GM12892 (cell line): ENCODE measurements at regions not wholly inside any gene's neighbourhood (a gene's known extent, or its start where the extent isn't known, plus 50 kb on each side); places are given as distances from the start of the nearest gene placed in this dataset.

Source experiments
- DNase-seq: peaks from one replicate; pipeline ENCODE4 v3.0.0; 2011; ENCODE audit not compliant: insufficient read length
- FAIRE-seq: peaks from 2 replicates; lab custom pipeline; 2011; peaks lifted over from hg19 to GRCh38; lab: Jason Lieb, UNC
- POLR2A ChIP-seq: IDR thresholded peaks from 2 replicates; pipeline ENCODE4 v1.6.1; 2011; ENCODE audit warnings: low read depth, low read length, control low read depth
- POLR2AphosphoS5 ChIP-seq: IDR thresholded peaks from 2 replicates; pipeline ENCODE4 v1.6.1; 2011; ENCODE audit warnings: low read depth, low read length, control low read depth
- TAF1 ChIP-seq: IDR thresholded peaks from 2 replicates; pipeline ENCODE4 v1.6.1; 2011; ENCODE audit warnings: low read depth, mild to moderate bottlenecking, control low read depth, low read length, borderline replicate concordance

DNA sequence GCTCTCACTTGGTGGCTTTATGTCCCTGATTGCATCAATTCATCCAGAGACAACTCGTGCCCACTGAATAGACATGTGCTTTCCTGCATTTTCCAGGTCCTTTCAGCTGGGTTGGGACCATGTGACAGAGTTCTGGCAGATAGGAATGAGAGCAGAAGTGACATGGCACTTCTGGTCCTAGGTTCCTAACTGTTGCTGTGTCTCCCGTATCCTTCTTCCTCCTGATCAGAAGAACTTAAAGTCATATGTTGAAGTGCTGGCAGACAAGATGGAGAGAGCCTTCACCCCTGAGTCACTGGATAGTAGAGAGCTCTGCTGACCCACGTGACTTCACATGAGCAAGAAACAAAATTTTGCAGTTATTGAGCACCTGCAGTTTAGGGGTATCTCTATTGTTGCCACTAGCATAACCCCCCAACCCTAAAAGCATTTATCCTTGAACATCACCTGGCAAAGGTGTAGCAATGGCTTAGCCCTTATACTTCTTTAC is 80.0 kb downstream of the NREP start:
- FAIRE-seq: no peak
- no peak for DNase-seq
- TF ChIP-seq TAF1 (no peak), POLR2A (no peak), POLR2AphosphoS5 (no peak)

DNA sequence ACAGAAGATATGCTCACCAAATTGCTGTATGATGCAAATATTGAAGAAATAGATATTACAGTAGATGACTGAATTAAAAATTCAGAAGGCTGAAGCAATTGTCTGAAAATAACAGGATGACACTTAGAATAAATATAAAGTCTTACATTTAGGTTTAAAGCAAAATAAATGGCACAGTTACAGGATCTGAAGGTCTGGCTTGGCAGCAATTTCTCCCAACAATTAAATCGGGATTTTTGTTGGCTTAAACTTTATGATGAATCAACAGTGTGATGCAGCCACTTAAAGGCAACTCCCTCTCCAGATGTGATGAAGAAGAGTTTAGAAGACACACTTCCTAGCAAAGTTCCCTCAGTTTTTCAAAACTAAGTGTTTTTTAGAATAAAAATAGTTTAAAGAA is 80.5 kb downstream of the NREP start:
- no peak for FAIRE-seq
- no peak for DNase-seq
- TF ChIP-seq POLR2A (no peak), TAF1 (no peak), POLR2AphosphoS5 (no peak)

DNA sequence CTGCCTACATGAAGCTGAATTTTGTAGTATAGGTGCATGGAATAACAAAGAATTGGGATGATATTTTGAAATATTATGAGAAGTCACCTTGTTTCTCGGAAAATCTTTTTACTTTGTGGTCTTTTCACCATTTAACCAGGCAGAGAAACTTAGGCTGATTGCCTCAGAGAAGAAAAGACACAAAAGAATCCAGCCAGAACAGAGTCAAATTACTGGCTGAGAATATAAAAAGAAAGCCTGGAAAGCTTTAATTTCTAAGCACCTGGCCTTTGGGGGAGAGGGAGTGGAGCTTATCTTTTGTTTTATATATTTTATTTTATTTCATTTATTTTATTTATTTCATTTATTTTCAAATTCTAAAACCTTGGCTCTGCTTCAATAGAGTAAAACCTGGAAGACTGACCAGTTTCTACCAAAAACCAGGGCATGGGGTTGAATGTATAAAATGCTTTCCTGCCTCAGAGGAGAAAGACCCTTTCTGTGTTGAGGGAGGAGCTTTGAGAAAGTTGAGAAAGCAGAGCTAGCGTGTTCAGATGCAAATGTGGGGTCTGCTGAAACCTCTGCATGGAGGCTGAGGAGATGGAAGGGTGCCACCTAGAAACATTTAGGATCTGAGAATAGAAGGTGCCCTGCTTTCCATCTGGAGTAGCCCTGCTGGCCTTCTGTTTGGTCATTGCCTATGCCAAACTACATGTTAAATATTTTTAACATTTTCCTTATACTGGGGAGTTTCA is 81.6 kb downstream of the NREP start:
- no peak for TF ChIP-seq POLR2A
- no peak for TF ChIP-seq POLR2AphosphoS5
- TF ChIP-seq TAF1: no peak
- DNase-seq (no peak), FAIRE-seq (no peak)

DNA sequence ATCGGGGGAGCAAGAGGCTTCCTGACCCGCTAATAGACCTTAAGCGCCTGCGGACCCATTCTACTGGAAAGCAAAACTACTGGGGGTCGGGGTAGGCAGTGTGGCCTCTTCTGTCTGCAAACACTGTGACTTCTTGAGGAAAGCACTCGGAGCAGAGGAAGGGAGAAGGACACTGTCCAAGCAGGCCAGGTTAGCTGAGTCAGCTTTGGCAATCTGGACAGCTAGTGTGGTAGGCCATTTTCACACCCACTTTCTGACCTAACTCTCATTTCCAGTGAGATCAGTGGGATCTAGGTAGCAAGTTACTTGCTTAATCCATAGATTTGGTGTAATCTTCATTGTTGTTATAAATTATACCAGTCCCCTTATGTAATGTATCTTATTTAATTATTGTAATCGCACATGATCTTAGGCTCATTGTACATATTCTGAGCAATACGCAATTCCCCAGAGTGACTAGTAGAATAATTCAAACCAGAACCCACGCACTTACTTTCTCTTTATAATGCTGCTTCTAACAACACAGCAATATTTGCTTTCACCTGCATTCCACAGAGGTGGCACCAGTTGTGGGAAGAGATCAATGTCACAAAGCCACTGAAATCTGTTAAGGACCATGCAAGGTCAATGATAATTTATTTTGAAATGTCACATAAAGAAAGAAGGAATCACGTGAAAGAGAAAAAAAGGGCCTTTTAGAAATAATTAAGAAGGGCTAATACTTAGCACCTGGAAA is 82.9 kb downstream of the NREP start:
- FAIRE-seq (no peak), DNase-seq (no peak)
- no peak for TF ChIP-seq POLR2AphosphoS5
- no peak for TF ChIP-seq POLR2A
- TF ChIP-seq TAF1: no peak

DNA sequence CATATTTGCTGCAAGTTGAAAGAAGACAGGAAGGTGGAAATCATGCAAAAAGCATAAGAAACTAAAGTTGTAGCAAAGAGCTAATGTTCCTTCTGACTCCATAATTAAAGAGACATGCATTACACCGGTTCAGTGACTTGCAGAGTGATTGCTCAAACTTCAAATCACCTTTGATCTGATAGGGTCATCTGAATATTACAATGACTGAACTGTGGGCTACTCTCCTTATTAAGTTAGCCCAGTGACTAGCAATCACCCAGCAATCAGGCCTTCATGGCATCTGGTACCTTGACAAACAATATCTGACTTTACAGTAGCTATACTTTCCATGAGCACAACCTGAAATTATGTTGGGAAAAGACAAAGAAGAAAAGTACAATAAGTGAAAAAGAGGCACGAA is 84.9 kb downstream of the NREP start:
- no peak for FAIRE-seq
- TF ChIP-seq POLR2A (no peak), TAF1 (no peak), POLR2AphosphoS5 (no peak)
- DNase-seq: no peak

DNA sequence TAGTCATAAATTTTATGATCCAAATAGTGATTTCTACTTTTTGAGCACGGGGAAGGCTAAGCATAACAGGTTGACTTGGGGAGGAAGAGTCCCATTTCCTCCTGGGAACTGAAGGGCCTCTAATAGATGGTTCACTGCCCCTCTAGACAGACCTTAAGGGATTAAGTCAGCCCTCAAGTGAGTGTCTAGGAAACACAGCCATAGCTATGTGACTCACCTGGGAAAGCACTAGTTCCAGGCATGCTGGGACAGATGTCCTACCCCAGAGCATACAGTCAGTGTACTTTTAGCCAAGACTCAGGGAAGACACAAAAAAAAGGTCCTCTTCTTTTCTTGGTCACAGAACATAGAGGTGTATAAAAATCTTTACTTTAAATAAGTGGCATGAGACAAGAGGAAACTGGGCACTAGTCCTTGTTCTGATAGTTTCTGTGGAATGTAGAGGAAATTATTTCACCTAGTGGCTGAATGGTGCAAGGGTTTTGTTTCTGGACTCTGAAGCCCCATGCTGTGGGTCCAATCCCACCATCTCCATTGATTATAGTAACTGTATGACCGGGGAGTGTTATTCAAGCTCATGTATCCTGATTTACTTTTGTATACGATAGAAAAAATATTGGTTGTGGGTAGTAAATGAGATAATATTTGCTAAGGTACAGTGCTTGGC is 86.0 kb downstream of the NREP start:
- TF ChIP-seq POLR2AphosphoS5 (no peak), POLR2A (no peak), TAF1 (no peak)
- DNase-seq: no peak
- FAIRE-seq: no peak

DNA sequence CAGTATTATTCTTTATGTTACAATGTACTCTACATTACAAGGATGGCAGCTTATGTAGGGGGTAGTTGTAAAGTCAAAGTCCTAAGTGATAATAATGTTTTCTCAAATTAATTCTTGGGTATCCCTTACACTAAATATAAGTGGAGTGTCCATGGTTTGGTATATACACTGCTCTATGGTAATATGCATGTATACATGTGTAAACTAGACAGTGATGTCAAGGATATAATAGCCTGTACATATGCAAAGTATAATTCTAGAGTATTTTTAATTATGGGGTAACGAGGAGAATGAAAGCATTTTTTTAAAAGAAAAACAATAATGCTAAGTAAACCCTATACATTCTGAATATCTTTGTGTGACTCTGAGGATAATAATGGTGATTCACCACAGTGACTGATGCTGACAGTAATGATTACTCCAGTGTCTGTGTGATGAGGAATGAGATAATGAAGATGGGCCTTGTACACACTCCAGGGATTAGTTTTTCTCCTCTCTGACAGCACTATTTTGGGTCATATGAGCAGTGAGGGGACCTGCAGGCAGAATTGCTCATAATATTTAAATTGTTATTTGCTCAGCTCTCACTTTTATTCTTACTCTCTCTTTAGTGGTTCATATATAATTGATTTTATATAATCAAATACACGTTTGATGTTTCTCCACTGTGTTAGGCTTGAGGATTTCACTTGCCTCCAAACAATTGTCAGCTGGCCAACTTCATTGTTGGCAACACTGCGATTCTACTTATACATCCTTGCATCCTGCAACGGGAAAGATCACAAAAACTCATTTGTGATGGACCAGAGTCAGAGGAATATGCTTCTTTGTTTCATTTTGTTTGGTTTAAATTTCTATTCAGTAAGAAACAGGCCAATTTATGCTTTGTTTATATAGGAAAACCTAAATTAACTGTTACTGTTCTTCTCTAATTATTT is 88.2 kb downstream of the NREP start:
- TF ChIP-seq POLR2A: no peak
- no peak for TF ChIP-seq TAF1
- TF ChIP-seq POLR2AphosphoS5: no peak
- FAIRE-seq (no peak), DNase-seq (no peak)

DNA sequence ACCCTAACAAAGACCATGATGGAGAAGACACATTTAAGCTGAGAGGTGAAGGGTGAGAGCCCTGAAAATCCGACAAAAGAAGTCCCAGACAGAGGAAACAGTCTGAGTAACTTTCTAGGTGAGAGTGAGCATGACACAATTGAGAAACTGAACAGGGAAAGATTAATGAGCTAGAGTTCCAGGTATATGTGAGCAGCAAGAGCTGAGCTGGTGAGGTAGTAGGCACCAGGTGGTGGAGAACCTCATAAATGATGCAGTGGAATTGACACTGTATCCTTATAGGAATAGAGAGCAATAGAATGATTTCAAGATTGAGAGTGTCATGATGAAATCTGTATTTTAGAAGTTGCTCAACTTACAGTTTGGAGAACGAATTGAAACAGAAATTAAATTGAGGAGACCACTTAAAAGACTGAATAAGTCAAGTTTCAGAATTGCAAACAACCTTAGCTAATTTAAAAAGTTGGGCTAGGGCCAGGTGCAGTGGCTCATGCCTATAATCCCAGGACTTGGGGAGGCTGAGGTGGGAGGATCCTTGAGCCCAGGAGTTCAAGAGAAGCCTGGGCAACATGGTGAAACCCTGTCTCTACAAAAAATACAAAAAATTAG is 89.8 kb downstream of the NREP start:
- no peak for TF ChIP-seq POLR2AphosphoS5
- FAIRE-seq (peak; percentile 57), DNase-seq (no peak)

DNA sequence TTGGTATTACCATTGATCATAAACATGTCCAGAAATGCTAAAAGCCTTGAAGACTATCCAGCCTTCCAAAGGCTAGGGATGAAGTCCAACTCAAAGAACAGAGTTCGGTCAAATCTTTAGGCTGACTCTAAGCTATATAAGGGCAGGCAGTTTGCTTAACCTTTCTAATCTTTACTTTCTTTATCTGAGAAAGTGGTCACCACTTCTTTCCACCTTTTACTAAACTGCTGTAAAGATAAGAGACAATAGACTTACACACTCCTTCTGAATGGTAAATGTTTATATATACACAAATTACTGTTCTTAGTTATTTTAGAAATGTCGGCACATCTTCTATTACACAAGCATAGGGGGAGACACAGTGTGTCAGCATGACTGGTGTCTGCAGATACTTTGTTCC is 100.4 kb downstream of the NREP start:
- no peak for FAIRE-seq

DNA sequence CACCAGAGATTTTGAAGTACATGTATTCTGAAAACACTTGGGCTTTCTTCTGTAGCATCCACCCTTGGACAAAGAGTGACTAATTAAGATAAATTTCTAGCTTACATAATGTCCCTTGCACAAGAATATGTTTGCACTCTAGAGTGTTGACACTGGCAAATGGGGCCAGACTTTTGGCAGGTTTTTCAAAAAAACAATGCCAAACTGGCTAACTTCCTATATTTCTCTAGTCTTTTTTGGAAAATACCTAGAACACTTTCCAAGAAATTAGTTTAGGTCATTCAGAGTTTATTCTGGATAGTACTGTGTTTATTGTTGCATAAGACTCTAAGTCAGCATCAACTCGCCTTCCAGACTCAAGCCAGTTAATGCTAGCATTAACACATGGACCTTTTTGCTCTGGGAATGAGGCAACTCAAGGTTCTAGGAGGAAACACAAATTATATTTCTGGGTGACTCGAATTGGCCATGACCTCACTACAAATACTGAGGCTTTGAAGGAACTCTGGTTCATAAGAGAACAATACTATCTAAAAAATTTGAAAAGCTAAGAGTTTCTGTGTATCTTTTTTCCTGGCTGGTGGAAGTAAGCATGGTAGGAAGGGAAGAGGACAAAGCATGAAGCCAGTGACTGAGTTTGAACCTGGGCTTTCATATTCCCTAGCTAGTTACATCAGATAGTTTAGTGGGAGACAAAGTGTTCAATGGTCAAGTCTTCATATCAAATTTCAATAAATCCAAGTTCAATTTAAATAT is 101.6 kb downstream of the NREP start:
- no peak for TF ChIP-seq POLR2AphosphoS5
- no peak for TF ChIP-seq TAF1
- no peak for TF ChIP-seq POLR2A
- no peak for FAIRE-seq
- no peak for DNase-seq

More for the DNA sequence above, 100.4 kb downstream of the NREP start:
- no peak for DNase-seq
- no peak for TF ChIP-seq TAF1
- no peak for TF ChIP-seq POLR2A
- TF ChIP-seq POLR2AphosphoS5: no peak
